Kidney tubule cell (primary cell): ENCODE measurements at regions not wholly inside any gene's neighbourhood (a gene's known extent, or its start where the extent isn't known, plus 50 kb on each side); places are given as distances from the start of the nearest gene placed in this dataset.

ENCODE experiments used
- DNase-seq: peaks from one replicate; pipeline ENCODE4 v3.0.0-alpha.2; 2018; ENCODE audit warnings: low spot score

DNA sequence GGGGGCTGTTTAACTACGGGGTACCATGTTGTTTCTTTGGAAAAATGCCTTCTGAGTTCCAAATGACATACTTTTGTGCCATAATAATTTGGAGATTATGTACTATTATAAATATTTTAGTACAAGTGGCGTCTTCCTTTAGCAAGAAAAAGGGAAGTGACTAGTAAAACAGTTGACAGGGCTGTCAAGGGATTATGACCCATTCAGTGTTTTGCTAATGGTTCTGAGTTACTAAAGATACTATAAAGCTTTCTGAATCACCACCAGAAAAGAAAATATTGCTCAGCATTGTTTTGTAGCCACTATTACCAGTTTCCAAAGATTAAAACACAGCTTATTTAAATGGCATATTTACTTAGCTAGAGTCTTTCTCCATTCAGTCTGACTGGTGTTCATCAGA is 334.9 kb downstream of the SNAPC1 start:
- DNase-seq, result no peak

DNA sequence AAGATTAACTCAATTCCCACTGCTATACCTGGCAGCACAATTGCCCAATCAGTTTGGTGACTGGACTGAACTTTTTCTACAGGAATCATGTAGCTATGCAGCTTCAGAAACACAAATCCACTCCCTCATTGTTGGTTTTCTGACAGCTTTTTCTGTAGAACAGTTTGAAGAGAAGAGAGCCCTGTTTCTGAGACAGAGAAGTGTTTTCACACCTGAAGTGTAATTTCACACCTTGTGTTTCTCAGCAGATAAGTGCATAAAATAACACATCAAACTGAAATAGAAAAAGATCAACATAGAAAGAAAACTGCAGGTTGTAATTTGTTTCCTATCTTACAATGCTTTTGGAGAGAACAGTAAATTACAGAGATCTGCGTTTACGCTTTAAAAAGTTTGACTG is 335.6 kb downstream of the SNAPC1 start:
- DNase-seq, result no peak

DNA sequence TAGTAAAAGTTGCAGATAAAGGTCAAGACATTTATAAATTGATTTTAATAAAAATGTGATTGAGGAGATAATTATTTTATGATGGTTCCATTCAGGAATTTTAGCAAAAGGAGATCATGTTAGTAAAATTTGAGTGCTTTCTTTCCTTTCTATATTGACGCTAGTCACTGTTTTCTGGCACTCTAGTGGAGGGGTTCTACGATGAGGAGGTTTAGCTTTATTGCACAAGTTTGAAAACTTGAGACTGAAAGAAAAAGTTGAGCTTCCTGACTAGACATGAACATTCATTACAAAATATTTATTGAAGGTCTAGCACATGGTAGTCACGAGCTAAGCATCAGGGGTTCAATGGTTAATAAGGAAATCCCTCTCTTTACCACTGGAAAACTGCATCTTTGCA is 336.1 kb downstream of the SNAPC1 start:
- DNase-seq, result no peak

GRCh38 chr14:62099091-62099490 is 336.9 kb downstream of the SNAPC1 start:
- no peak for DNase-seq

DNA sequence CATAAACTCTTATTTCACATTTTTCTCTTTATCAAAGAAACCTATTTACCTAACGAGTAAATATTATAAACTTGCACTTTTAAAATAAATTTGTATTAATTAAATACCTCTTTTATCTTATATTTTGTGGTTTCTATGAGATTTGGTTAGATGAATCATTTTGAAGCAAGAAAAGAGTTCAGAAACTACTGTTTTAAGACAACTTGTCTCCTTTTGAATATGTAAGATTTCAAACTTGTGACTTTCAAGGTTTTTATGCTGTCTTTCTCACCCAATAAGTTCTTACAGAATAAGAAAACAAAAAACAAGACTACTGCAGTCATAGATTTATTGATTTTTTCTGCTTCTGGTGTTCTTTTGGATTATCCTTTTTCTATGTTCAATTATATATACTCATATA is 339.0 kb downstream of the SNAPC1 start:
- no peak for DNase-seq

GRCh38 chr14:62101673-62102348 is 339.6 kb downstream of the SNAPC1 start:
- no peak for DNase-seq

GRCh38 chr14:62102349-62102725 is 340.1 kb downstream of the SNAPC1 start:
- no peak for DNase-seq

DNA sequence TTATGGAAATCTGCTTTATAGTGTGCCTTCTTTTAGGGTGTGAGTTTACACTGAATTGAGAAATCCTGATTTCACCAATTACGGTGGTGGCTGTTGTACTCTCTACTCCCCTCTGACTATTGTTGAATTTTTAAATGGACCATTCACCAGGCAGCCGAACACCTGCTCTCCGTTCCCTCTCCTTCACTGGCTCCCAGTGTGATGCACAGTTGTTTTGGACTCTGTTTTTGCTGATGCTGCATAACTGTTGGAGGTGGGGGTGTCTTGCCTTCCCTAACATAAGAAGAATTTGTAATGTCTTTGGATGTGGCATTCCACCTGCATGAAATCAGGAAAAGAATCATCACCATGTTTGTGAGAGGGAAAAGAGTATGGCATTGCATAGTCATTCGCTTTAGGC is 341.2 kb downstream of the SNAPC1 start:
- DNase-seq, result no peak

GRCh38 chr14:62110941-62111340 is 348.7 kb downstream of the SNAPC1 start:
- DNase-seq, result no peak

GRCh38 chr14:62117010-62117750 is 355.0 kb downstream of the SNAPC1 start:
- DNase-seq, result peak; percentile 82

GRCh38 chr14:62117751-62118105 is 355.5 kb downstream of the SNAPC1 start:
- no peak for DNase-seq

GRCh38 chr14:62118461-62118860 is 356.2 kb downstream of the SNAPC1 start:
- no peak for DNase-seq

DNA sequence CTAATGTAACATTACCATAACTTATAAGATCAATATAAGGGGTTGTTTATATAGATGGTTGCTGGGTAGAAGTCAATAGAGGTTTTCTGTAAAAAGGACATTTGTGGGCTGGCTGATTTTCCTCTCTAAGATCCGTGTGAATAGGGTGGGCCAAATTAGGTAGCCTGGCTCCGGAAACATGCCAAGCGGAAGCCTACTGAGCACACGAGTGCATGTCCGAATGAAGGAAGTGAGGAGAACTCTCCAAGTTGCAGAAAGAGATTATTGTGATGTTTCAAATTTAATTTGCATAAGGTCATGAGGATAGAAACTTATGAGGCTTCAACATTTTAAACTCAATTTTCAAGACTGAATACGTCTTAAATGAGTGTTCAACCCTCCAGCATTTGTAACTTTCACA is 356.7 kb downstream of the SNAPC1 start:
- no peak for DNase-seq

- no peak for DNase-seq
These were observed 361.7 kb downstream of the SNAPC1 start for GRCh38 chr14:62123961-62124360.

- no peak for DNase-seq
These were observed 363.6 kb downstream of the SNAPC1 start for GRCh38 chr14:62125793-62126192.

DNA sequence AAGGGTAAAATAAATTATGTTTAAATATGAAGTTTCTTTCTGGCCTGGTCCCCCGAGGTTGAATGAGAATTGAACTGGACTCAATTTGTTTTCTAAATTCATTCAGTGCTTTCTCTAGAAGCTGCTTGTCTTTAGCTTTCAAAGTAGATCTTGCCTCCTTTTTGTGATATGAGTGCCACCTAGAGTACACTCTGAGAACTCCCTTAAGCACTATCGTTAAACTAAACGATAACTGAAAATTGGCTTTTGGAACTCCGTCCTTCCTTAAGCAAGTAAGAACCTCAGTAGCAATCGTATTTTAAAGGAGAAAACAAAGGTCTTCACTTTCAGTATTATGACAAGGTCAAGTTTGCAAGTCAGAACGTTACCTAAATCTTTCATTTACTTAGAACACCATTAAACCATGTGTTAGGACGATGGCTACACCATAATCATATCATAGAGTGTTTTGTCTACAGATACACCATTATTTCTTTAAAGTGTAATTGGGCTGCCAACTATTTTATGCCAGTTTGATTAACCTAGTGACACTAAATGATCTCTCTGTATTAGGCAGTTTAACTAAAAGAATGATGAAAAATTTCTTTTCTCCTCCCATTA is 364.8 kb downstream of the SNAPC1 start:
- peak; percentile 68 for DNase-seq

DNA sequence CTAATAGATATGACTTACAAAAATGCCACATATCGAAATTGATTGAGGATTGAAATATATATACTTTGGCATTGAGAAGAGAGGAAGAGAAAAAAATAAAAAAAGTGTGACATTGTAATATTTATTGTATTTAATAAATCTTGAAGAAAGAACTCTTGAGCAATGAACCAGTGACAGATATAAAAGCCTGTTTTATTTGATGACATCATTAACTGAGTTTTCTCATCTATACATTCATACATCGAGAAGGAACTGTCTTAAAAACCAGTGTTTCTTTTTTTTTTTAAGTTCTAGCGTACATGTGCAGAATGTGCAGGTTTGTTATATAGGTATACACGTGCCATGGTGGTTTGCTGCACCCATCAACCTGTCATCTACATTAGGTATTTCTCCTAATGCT is 368.2 kb downstream of the SNAPC1 start:
- DNase-seq, result no peak

DNA sequence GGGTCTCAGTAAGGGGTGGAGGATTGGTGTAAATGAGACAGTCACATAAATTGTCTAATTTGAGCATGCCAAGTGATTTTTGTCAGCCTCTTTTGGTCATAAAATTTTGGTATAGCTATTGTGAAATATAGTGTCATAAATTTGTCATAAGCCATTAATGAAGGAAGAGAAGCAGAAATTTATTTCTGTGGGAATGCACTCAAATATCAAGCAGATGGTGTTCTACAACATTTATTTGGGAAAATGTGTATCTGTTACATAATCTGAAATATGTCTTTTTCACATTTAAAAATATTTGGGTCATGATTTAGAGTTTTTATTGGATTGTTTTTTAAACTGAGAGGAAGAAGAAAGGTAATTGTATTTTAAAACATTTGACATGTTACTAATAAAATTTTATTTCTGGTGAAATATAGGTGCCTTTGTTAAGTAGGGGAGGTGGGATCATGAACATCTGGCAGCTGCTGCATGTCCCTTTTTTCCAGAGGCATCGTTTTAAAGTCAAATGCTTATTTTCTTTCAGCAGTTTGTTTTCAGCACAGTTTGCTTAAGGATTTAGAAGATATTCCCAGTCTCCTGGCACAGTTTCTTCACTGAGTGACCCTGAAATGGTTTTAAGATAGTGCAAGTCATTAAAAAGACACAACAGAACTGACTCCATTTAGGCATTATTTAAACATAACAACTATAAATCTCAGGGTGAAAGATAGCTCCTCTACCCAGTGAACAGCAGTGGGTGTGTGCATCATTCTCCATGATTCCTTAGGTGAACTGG is 371.7 kb downstream of the SNAPC1 start:
- DNase-seq, result no peak

DNA sequence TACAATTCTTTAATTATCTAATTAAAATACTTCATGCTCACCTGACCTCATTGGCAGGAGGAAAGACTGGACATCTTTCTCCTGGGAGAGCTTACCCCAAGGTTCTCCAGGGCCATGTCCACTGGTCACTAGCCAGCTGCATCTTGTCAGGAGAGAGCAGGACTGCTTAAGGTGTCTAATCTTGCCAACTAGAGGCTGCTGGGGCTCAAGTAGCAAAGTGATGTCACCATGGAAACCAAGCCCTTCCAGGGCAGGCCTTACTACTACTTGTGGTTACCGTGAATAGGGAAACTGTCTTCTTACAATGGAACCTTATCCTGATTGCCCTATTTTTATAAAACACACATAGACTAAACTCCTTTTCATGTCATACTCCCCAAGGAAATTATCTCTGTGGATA is 376.4 kb downstream of the SNAPC1 start:
- peak; percentile 3 for DNase-seq

DNA sequence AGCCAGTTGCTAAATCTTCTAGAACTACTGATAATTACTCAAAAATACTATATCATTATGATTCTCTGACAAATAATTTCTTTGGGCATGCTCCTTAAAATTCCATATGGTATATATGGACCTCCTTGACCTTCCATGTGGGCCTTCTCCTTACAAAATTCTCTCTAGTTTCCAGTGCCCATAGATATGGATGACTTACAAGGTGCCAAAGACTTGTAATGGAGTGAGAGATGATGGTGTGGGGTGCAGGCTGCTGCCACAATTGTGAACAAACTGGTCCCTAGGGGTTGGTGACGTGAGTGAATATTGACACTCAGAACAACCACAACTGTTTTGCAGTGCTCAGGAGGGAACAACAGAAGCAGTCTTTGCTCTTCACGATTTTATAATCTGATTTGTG is 378.9 kb downstream of the SNAPC1 start:
- DNase-seq, result no peak

GRCh38 chr14:62143245-62143644 is 381.0 kb downstream of the SNAPC1 start:
- no peak for DNase-seq

DNA sequence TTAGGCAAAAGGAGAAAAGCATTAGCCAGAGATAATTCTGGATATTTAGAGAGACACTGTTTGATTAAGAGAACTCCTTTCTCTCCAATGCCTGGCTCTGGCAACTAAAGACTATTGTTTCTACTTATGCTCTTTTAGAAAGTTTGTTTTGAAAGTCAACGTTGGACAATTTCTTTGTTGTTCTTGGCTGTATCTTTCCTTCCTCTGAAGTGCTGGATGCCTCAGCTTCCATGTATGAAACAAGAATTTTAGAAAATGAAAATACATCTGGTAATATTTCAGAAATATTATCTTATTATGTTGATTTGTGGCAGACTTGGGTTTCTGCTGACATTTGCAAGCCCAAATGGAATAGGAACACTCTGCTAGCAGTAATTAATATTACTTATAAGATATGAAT is 382.6 kb downstream of the SNAPC1 start:
- DNase-seq, result no peak

DNA sequence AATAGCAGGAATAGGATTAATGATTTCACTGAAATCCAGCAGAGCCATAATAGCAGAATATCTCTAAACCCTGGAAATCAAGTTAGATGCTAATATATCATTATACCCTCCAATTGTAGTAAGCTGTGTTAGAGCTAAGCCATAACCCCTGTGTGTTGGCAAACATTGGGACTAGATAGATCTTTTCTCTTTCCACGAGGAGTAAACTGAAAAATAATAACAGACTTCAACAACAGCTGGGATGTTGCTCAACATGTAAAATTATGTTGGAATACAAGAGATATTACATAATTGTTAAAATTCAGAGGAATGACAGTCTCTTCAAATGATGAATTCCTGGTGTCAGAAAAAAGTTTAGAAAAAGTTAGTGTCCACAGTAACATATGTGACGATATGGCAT is 383.8 kb downstream of the SNAPC1 start:
- DNase-seq, result no peak
